ENCODE measurements at regions not wholly inside any gene's neighbourhood (a gene's known extent, or its start where the extent isn't known, plus 50 kb on each side); places are given as distances from the start of the nearest gene placed in this dataset.
"Not testable (repeated sequence)": the region's sequence is repeated elsewhere in the genome, so short reads cannot be mapped to it uniquely, and the experiment has no call there.

GRCh38 chrX:124268099-124268498 is 64.4 kb upstream of the TEX13D start:
- H3K27ac ChIP-seq (ENCODE audit: low read length) = no peak overlapping the region
- no peaks in the 10 kb centered on the region for H3K9me3 ChIP-seq (ENCODE audit: insufficient read depth, low read depth, low read length)
- H3K4me3 ChIP-seq (ENCODE audit: low read length) = no peak overlapping the region
- no peaks in the 10 kb centered on the region for H3K4me1 ChIP-seq (ENCODE audit: insufficient read depth, low read length)
- H3K9ac ChIP-seq (ENCODE audit: low read depth, low read length) = no peak overlapping the region
- H3K27me3 ChIP-seq (ENCODE audit: insufficient read depth, low read length) = no peaks in the 10 kb centered on the region
- H3K36me3 ChIP-seq (ENCODE audit: insufficient read depth, low read depth, low read length) = no peaks in the 10 kb centered on the region

- no peaks in the 10 kb centered on the region for H3K9me3 ChIP-seq (ENCODE audit: insufficient read depth, low read depth, low read length)
- H3K4me1 ChIP-seq (ENCODE audit: insufficient read depth, low read length) = no peaks in the 10 kb centered on the region
- no peak overlapping the region for H3K4me3 ChIP-seq (ENCODE audit: low read length)
- no peak overlapping the region for H3K9ac ChIP-seq (ENCODE audit: low read depth, low read length)
- no peaks in the 10 kb centered on the region for H3K27me3 ChIP-seq (ENCODE audit: insufficient read depth, low read length)
- no peaks in the 10 kb centered on the region for H3K36me3 ChIP-seq (ENCODE audit: insufficient read depth, low read depth, low read length)
- H3K27ac ChIP-seq (ENCODE audit: low read length) = no peak overlapping the region
These were observed 62.6 kb upstream of the TEX13D start for GRCh38 chrX:124269881-124270280.

- H3K27me3 ChIP-seq (ENCODE audit: insufficient read depth, low read length); H3K9me3 ChIP-seq (ENCODE audit: insufficient read depth, low read depth, low read length); H3K4me3 ChIP-seq (ENCODE audit: low read length); H3K36me3 ChIP-seq (ENCODE audit: insufficient read depth, low read depth, low read length); H3K27ac ChIP-seq (ENCODE audit: low read length); H3K4me1 ChIP-seq (ENCODE audit: insufficient read depth, low read length); H3K9ac ChIP-seq (ENCODE audit: low read depth, low read length): not testable (repeated sequence)
These were observed 60.9 kb upstream of the TEX13D start for GRCh38 chrX:124271599-124271998.

DNA sequence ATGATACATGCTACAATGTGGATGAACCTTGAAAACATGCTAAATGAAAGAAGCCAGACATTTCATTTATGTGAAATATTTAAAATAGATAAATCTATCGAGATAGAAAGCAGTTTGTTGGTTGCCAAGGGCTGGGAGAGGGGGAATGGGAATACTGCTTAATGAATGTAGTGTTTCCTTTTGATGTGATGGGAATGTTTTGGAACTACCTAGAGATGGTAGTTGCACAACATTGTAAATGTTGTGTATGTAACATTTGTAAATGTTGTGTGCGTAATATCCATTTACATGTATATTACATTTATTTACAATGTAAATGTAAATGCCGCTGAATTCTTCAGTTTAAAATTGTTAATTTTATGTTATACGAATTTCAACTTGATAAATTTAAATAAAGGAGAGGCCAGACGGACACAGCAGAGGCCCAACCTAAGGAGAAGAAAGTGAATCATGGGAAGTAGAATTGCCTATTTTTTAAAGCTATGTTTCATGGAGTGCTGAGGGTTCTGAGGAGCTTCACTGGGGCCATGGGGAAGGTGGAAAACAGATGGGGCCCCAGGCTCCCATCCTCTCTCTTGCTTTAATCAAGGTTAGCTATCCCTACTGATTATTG is 60.0 kb upstream of the TEX13D start:
- H3K4me1 ChIP-seq (ENCODE audit: insufficient read depth, low read length) = no peaks in the 10 kb centered on the region
- H3K27ac ChIP-seq (ENCODE audit: low read length) = no peak overlapping the region
- no peaks in the 10 kb centered on the region for H3K36me3 ChIP-seq (ENCODE audit: insufficient read depth, low read depth, low read length)
- no peaks in the 10 kb centered on the region for H3K27me3 ChIP-seq (ENCODE audit: insufficient read depth, low read length)
- no peak overlapping the region for H3K9ac ChIP-seq (ENCODE audit: low read depth, low read length)
- no peak overlapping the region for H3K4me3 ChIP-seq (ENCODE audit: low read length)
- no peaks in the 10 kb centered on the region for H3K9me3 ChIP-seq (ENCODE audit: insufficient read depth, low read depth, low read length)

GRCh38 chrX:124274438-124275181 is 57.9 kb upstream of the TEX13D start:
- H3K27ac ChIP-seq (ENCODE audit: low read length) = no peak overlapping the region

DNA sequence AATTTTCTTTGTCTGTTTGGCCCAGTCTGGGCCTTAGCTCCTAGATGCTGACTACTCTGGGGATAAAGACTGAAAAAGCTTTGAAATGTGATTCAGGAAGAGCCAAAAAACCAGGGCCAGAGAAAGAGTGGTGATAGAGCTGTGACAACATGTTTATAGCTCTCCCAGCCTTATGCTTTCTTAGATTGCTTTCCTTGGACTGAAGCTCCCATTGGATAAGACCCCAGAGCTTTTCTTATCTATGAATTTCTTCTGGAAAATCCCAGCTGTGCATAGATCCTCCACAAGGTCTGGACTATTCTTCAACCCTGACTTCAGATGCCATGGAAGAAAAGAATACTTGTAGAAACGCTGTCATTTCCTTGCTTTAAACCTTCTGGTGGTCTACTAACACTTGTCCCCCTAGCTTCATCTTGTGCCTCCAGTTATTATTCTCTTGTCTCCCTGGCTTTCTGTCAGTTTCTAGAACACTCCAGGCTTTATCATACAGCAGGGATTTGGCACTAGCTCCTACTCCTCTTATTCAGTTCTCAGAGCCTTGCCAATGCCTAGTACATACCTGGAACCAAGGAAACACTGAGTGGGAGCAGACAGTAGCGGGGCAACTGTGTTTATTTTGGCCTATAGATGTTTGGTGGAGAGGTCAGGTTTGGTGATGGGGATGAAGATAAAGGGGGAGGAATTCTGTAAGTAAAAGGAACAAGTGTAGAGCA is 57.1 kb upstream of the TEX13D start:
- H3K27me3 ChIP-seq (ENCODE audit: insufficient read depth, low read length) = no peaks in the 10 kb centered on the region
- H3K27ac ChIP-seq (ENCODE audit: low read length) = no peak overlapping the region
- no peak overlapping the region for H3K9ac ChIP-seq (ENCODE audit: low read depth, low read length)
- H3K36me3 ChIP-seq (ENCODE audit: insufficient read depth, low read depth, low read length) = no peaks in the 10 kb centered on the region
- H3K4me3 ChIP-seq (ENCODE audit: low read length) = no peak overlapping the region
- H3K9me3 ChIP-seq (ENCODE audit: insufficient read depth, low read depth, low read length) = no peaks in the 10 kb centered on the region
- H3K4me1 ChIP-seq (ENCODE audit: insufficient read depth, low read length) = no peaks in the 10 kb centered on the region

More at GRCh38 chrX:124274438-124275181, 57.9 kb upstream of the TEX13D start:
- Histone ChIP-seq H3K4me3 (ENCODE audit: low read length) (no peak overlapping the region), H3K9me3 (ENCODE audit: insufficient read depth, low read depth, low read length) (no peaks in the 10 kb centered on the region), H3K4me1 (ENCODE audit: insufficient read depth, low read length) (no peaks in the 10 kb centered on the region), H3K9ac (ENCODE audit: low read depth, low read length) (no peak overlapping the region), H3K27me3 (ENCODE audit: insufficient read depth, low read length) (no peaks in the 10 kb centered on the region), H3K36me3 (ENCODE audit: insufficient read depth, low read depth, low read length) (no peaks in the 10 kb centered on the region)

DNA sequence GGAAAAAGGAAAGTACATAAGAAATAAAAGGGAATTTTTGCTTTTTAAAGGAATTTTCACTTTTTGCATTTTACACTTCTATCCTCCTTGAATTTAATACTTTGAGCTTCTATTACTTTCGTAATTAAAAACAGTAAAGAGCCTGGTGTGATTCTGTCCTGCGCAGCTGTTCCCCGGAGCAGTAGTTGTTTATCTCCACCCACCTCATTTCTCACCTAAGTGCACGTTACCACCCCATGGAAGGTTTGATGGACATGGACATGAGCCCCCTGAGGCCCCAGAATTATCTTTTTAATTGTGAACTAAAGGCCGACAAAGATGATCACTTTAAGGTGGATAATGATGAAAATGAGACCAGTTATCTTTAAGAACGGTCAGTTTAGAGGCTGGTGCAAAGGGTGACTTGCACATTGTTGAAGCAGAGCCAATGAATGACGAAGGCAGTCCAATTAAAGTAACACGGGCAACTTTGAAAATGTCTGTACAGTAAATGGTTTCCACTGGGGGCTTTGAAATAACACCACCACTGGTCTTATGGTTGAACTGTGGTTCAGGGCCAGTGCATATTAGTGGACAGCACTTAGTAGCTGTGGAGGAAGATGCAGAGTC is 52.1 kb upstream of the TEX13D start:
- Histone ChIP-seq H3K9ac (ENCODE audit: low read depth, low read length) (no peak overlapping the region), H3K4me3 (ENCODE audit: low read length) (no peak overlapping the region), H3K9me3 (ENCODE audit: insufficient read depth, low read depth, low read length) (no peaks in the 10 kb centered on the region), H3K27ac (ENCODE audit: low read length) (no peak overlapping the region), H3K36me3 (ENCODE audit: insufficient read depth, low read depth, low read length) (no peaks in the 10 kb centered on the region), H3K4me1 (ENCODE audit: insufficient read depth, low read length) (no peaks in the 10 kb centered on the region), H3K27me3 (ENCODE audit: insufficient read depth, low read length) (no peaks in the 10 kb centered on the region)

GRCh38 chrX:124282580-124282979 is 49.9 kb upstream of the TEX13D start:
- H3K9ac ChIP-seq (ENCODE audit: low read depth, low read length) = no peak overlapping the region
- H3K27ac ChIP-seq (ENCODE audit: low read length) = no peak overlapping the region
- no peak overlapping the region for H3K4me3 ChIP-seq (ENCODE audit: low read length)
- H3K27me3 ChIP-seq (ENCODE audit: insufficient read depth, low read length) = no peaks in the 10 kb centered on the region
- no peaks in the 10 kb centered on the region for H3K36me3 ChIP-seq (ENCODE audit: insufficient read depth, low read depth, low read length)
- H3K4me1 ChIP-seq (ENCODE audit: insufficient read depth, low read length) = no peaks in the 10 kb centered on the region; the same call in 1 of the 2 replicates
- no peaks in the 10 kb centered on the region for H3K9me3 ChIP-seq (ENCODE audit: insufficient read depth, low read depth, low read length)

All from iPS-20b (cell line).